ENCODE measurements at regions not wholly inside any gene's neighbourhood (a gene's known extent, or its start where the extent isn't known, plus 50 kb on each side); places are given as distances from the start of the nearest gene placed in this dataset.
"Not testable (repeated sequence)": the region's sequence is repeated elsewhere in the genome, so short reads cannot be mapped to it uniquely, and the experiment has no call there.

- intact Hi-C loops (cut with micrococcal nuclease): no loop called here
- no peaks in the 10 kb centered on the region for H3K79me2 ChIP-seq (ENCODE audit: control insufficient read depth, insufficient read depth, low read length)
Measured at GRCh38 chr6:109912118-109912517, 66.0 kb upstream of the GPR6 start.

DNA sequence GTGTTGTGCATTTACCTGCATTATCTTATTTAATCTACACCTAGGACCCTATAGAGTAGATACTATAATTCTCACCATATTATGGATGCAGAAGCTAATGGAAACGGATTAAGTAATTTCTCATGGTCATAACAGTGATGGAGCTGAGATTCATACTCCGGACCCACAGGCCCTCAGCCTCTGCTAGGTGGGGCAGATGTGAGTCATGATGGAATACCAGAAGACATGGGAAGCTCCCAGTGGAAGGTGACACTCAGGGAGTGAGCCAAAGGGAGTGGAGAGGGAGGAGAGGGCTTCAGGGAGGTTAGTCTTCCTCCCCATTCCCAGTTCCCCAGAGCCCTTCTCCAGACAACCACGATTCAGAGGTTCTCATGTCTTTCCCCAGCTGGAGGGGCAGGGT is 65.2 kb upstream of the GPR6 start:
- POLR2A ChIA-PET: no interaction called here
- Mint-ChIP-seq H3K4me3 (no peak overlapping the region), H3K27ac (no peak overlapping the region), H3K27me3 (peaks cover 6% of the 10 kb centered on the region), H3K9me3 (ENCODE audit: insufficient read depth) (no peaks in the 10 kb centered on the region), H3K4me1 (no peaks in the 10 kb centered on the region)
- H3K27me3 ChIP-seq (replicated peaks in 1 of 4; ENCODE audit: control extremely low read depth in 1 of 4, control insufficient read depth in 3 of 4, insufficient read depth in 4 of 4, low read length in 3 of 4): peaks cover 0 to 3% (median 0%) of the 10 kb centered on the region in 4 experiments
- H3K36me3 ChIP-seq (replicated peaks in 1 of 2; ENCODE audit: control extremely low read depth in 1 of 2, control insufficient read depth in 1 of 2, extremely low read depth in 1 of 2, insufficient read depth in 2 of 2, low read length in 1 of 2): no peaks in the 10 kb centered on the region
- ATAC-seq (ENCODE audit: low read depth) (no peak), DNase-seq (no peak)
- no peak overlapping the region for H2AFZ ChIP-seq (ENCODE audit: insufficient read depth, low read depth, low read length, poor library complexity, severe bottlenecking)
- intact Hi-C loops (cut with micrococcal nuclease): no loop called here
- 87% methylated on average over 3 of the region's 3 CpGs for WGBS (ENCODE audit: insufficient coverage)
- H4K20me1 ChIP-seq (ENCODE audit: control insufficient read depth, insufficient read depth, low read length, poor library complexity, severe bottlenecking): no peaks in the 10 kb centered on the region
- H3K27ac ChIP-seq (ENCODE audit: low read length in 2 of 2): no peak overlapping the region
- no peak overlapping the region for H3K4me3 ChIP-seq (ENCODE audit: control extremely low read depth in 1 of 5, extremely low read depth in 1 of 5, insufficient read depth in 1 of 5, low read depth in 2 of 5, low read length in 4 of 5)
- H3K9ac ChIP-seq (ENCODE audit: low read length): no peak overlapping the region
- no peaks in the 10 kb centered on the region for H3K79me2 ChIP-seq (ENCODE audit: control insufficient read depth, insufficient read depth, low read length)
- no peaks in the 10 kb centered on the region for H3K4me1 ChIP-seq (ENCODE audit: control insufficient read depth in 2 of 2, insufficient read depth in 2 of 2, low read length in 2 of 2)
- no peak overlapping the region for H3K4me2 ChIP-seq (replicated peaks; ENCODE audit: low read depth, low read length, poor library complexity, severe bottlenecking)
- CTCF ChIA-PET: interaction anchor here (0.9 kb wide), 1 partner anchor 478 kb away, joined by 3 read pairs; no protein-coding TSS in a partner anchor
- TF ChIP-seq, protein P1, sequence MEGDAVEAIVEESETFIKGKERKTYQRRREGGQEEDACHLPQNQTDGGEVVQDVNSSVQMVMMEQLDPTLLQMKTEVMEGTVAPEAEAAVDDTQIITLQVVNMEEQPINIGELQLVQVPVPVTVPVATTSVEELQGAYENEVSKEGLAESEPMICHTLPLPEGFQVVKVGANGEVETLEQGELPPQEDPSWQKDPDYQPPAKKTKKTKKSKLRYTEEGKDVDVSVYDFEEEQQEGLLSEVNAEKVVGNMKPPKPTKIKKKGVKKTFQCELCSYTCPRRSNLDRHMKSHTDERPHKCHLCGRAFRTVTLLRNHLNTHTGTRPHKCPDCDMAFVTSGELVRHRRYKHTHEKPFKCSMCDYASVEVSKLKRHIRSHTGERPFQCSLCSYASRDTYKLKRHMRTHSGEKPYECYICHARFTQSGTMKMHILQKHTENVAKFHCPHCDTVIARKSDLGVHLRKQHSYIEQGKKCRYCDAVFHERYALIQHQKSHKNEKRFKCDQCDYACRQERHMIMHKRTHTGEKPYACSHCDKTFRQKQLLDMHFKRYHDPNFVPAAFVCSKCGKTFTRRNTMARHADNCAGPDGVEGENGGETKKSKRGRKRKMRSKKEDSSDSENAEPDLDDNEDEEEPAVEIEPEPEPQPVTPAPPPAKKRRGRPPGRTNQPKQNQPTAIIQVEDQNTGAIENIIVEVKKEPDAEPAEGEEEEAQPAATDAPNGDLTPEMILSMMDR (IDR thresholded peaks at IDR 0.05): no peak
- no peak for TF ChIP-seq EZH2 (IDR thresholded peaks at IDR 0.05; ENCODE audit: borderline replicate concordance, insufficient read depth, low read depth, low read length, poor library complexity, severe bottlenecking)
- H3K9me3 ChIP-seq (ENCODE audit: control extremely low read depth in 1 of 3, control insufficient read depth in 2 of 3, insufficient read depth in 1 of 3, low read length in 2 of 3): peaks cover 0 to 7% (median 0%) of the 10 kb centered on the region in 3 donors

More at GRCh38 chr6:109912118-109912517, 66.0 kb upstream of the GPR6 start:
- Histone ChIP-seq H3K27ac (ENCODE audit: low read length in 2 of 2) (no peak overlapping the region), H3K36me3 (replicated peaks in 1 of 2; ENCODE audit: control extremely low read depth in 1 of 2, control insufficient read depth in 1 of 2, extremely low read depth in 1 of 2, insufficient read depth in 2 of 2, low read length in 1 of 2) (no peaks in the 10 kb centered on the region), H4K20me1 (ENCODE audit: control insufficient read depth, insufficient read depth, low read length, poor library complexity, severe bottlenecking) (no peaks in the 10 kb centered on the region), H3K27me3 (replicated peaks in 1 of 4; ENCODE audit: control extremely low read depth in 1 of 4, control insufficient read depth in 3 of 4, insufficient read depth in 4 of 4, low read length in 3 of 4) (peaks cover 0 to 3% (median 0%) of the 10 kb centered on the region in 4 experiments), H3K4me3 (ENCODE audit: control extremely low read depth in 1 of 5, extremely low read depth in 1 of 5, insufficient read depth in 1 of 5, low read depth in 2 of 5, low read length in 4 of 5) (no peak overlapping the region), H3K4me2 (replicated peaks; ENCODE audit: low read depth, low read length, poor library complexity, severe bottlenecking) (no peak overlapping the region), H3K9me3 (ENCODE audit: control extremely low read depth in 1 of 3, control insufficient read depth in 2 of 3, insufficient read depth in 1 of 3, low read length in 2 of 3) (peaks cover 0 to 3% (median 0%) of the 10 kb centered on the region in 3 donors), H3K9ac (ENCODE audit: low read length) (no peak overlapping the region), H2AFZ (ENCODE audit: insufficient read depth, low read depth, low read length, poor library complexity, severe bottlenecking) (no peak overlapping the region), H3K4me1 (ENCODE audit: control insufficient read depth in 2 of 2, insufficient read depth in 2 of 2, low read length in 2 of 2) (no peaks in the 10 kb centered on the region)
- ChIA-PET POLR2A (no interaction called here), CTCF (interaction anchor here (1.2 kb wide), 1 partner anchor 207 kb away, joined by 3 read pairs; no protein-coding TSS in a partner anchor)
- peaks cover 6% of the 10 kb centered on the region for H3K27me3 Mint-ChIP-seq
- no peak overlapping the region for H3K4me3 Mint-ChIP-seq
- no peaks in the 10 kb centered on the region for H3K9me3 Mint-ChIP-seq (ENCODE audit: insufficient read depth)
- WGBS (ENCODE audit: insufficient coverage): 100% methylated on average over 1 of the region's 3 CpGs
- H3K4me1 Mint-ChIP-seq: no peaks in the 10 kb centered on the region
- TF ChIP-seq, protein P1 (IDR thresholded peaks at IDR 0.05): no peak
- no peak for TF ChIP-seq EZH2 (IDR thresholded peaks at IDR 0.05; ENCODE audit: borderline replicate concordance, insufficient read depth, low read depth, low read length, poor library complexity, severe bottlenecking)
- H3K27ac Mint-ChIP-seq: no peak overlapping the region
- ATAC-seq (ENCODE audit: low read depth) (no peak), DNase-seq (no peak)

- H3K4me1 Mint-ChIP-seq; H2AFZ ChIP-seq (ENCODE audit: insufficient read depth, low read depth, low read length, poor library complexity, severe bottlenecking); H3K36me3 ChIP-seq (replicated peaks in 1 of 2; ENCODE audit: control extremely low read depth in 1 of 2, control insufficient read depth in 1 of 2, extremely low read depth in 1 of 2, insufficient read depth in 2 of 2, low read length in 1 of 2); H3K9me3 ChIP-seq (ENCODE audit: control extremely low read depth in 1 of 3, control insufficient read depth in 2 of 3, insufficient read depth in 1 of 3, low read length in 2 of 3); H3K27ac Mint-ChIP-seq; H3K27ac ChIP-seq (ENCODE audit: low read length in 2 of 2); H3K79me2 ChIP-seq (ENCODE audit: control insufficient read depth, insufficient read depth, low read length); H3K9me3 Mint-ChIP-seq (ENCODE audit: insufficient read depth); DNase-seq; H3K4me1 ChIP-seq (ENCODE audit: control insufficient read depth in 2 of 2, insufficient read depth in 2 of 2, low read length in 2 of 2); POLR2A ChIA-PET; H3K9ac ChIP-seq (ENCODE audit: low read length); H4K20me1 ChIP-seq (ENCODE audit: control insufficient read depth, insufficient read depth, low read length, poor library complexity, severe bottlenecking); H3K27me3 ChIP-seq (replicated peaks in 1 of 4; ENCODE audit: control extremely low read depth in 1 of 4, control insufficient read depth in 3 of 4, insufficient read depth in 4 of 4, low read length in 3 of 4); CTCF ChIA-PET; H3K4me3 ChIP-seq (ENCODE audit: control extremely low read depth in 1 of 5, extremely low read depth in 1 of 5, insufficient read depth in 1 of 5, low read depth in 2 of 5, low read length in 4 of 5); H3K27me3 Mint-ChIP-seq; H3K4me2 ChIP-seq (replicated peaks; ENCODE audit: low read depth, low read length, poor library complexity, severe bottlenecking); intact Hi-C loops (cut with micrococcal nuclease); ATAC-seq (ENCODE audit: low read depth); H3K4me3 Mint-ChIP-seq: not testable (repeated sequence)
- no CpG with 5 or more reads among the region's 1 CpG for WGBS (ENCODE audit: insufficient coverage)
Measured at GRCh38 chr6:109915748-109916147, 62.4 kb upstream of the GPR6 start.
